H9 (cell line): ENCODE measurements at regions not wholly inside any gene's neighbourhood (a gene's known extent, or its start where the extent isn't known, plus 50 kb on each side); places are given as distances from the start of the nearest gene placed in this dataset.

Source experiments
- DNase-seq: peaks from one replicate; pipeline ENCODE4 v3.0.0-alpha.2; 2017
- H2AFZ ChIP-seq: one replicate; pipeline ENCODE4 v1.6.1; 2013; ENCODE audit warnings: mild to moderate bottlenecking, low read length, control low read depth, moderate library complexity
- H2AK5ac ChIP-seq: 2 replicates; pipeline ENCODE4 v1.6.1; 2013; ENCODE audit warnings: low read length, control low read depth, mixed read lengths; ENCODE audit not compliant: insufficient read length
- H2BK120ac ChIP-seq: one replicate; pipeline ENCODE4 v1.6.1; 2013; ENCODE audit warnings: low read depth, mild to moderate bottlenecking, low read length, control low read depth, inconsistent platforms; ENCODE audit not compliant: poor library complexity, severe bottlenecking
- H2BK12ac ChIP-seq: 2 replicates; pipeline ENCODE4 v1.6.1; 2013; ENCODE audit warnings: low read length, control low read depth, mixed read lengths, low read depth; ENCODE audit not compliant: insufficient read length
- H2BK15ac ChIP-seq: 2 replicates; pipeline ENCODE4 v1.6.1; 2013; ENCODE audit warnings: low read depth, low read length, control low read depth
- H2BK20ac ChIP-seq: one replicate; pipeline ENCODE4 v1.6.1; 2013; ENCODE audit warnings: low read depth, mild to moderate bottlenecking, low read length, control low read depth, inconsistent platforms; ENCODE audit not compliant: poor library complexity, severe bottlenecking
- H2BK5ac ChIP-seq: 2 replicates; pipeline ENCODE4 v1.6.1; 2013; ENCODE audit warnings: low read length, control low read depth, mixed read lengths; ENCODE audit not compliant: insufficient read length
- H3K14ac ChIP-seq: 2 replicates; pipeline ENCODE4 v1.6.1; 2013; ENCODE audit warnings: low read length, control low read depth; ENCODE audit not compliant: insufficient read depth
- H3K18ac ChIP-seq: 2 replicates; pipeline ENCODE4 v1.6.1; 2013; ENCODE audit warnings: low read depth, mild to moderate bottlenecking, mixed read lengths, low read length, control low read depth; ENCODE audit not compliant: insufficient read length
- H3K23ac ChIP-seq: 2 replicates; pipeline ENCODE4 v1.6.1; 2013; ENCODE audit warnings: low read length, control low read depth, mixed read lengths, low read depth; ENCODE audit not compliant: insufficient read length
- H3K23me2 ChIP-seq: 2 replicates; pipeline ENCODE4 v1.6.1; 2013; ENCODE audit warnings: low read depth, mild to moderate bottlenecking, mixed read lengths, low read length, control low read depth; ENCODE audit not compliant: insufficient read length, poor library complexity, severe bottlenecking
- H3K27ac ChIP-seq: 2 replicates; pipeline ENCODE4 v1.5.1; 2013; ENCODE audit warnings: low read length, control low read depth, mixed read lengths, low read depth; ENCODE audit not compliant: insufficient read length
- H3K27me3 ChIP-seq: 2 replicates; pipeline ENCODE4 v1.6.1; 2013; ENCODE audit warnings: low read length, control low read depth, inconsistent platforms; ENCODE audit not compliant: insufficient read depth
- H3K4ac ChIP-seq: 2 replicates; pipeline ENCODE4 v1.6.1; 2013; ENCODE audit warnings: low read depth, mild to moderate bottlenecking, control low read depth, inconsistent platforms, low read length, moderate library complexity
- H3K4me1 ChIP-seq: 2 replicates; pipeline ENCODE4 v1.6.1; 2013; ENCODE audit warnings: low read length, control low read depth, inconsistent platforms; ENCODE audit not compliant: insufficient read depth
- H3K4me2 ChIP-seq: 2 replicates; pipeline ENCODE4 v1.6.1; 2013; ENCODE audit warnings: low read length, control low read depth, mixed read lengths; ENCODE audit not compliant: insufficient read length, insufficient read depth
- H3K56ac ChIP-seq: 2 replicates; pipeline ENCODE4 v1.6.1; 2013; ENCODE audit warnings: low read depth, mild to moderate bottlenecking, mixed read lengths, low read length, control low read depth; ENCODE audit not compliant: insufficient read length
- H3K79me1 ChIP-seq: 2 replicates; pipeline ENCODE4 v1.6.1; 2013; ENCODE audit warnings: low read depth, mild to moderate bottlenecking, moderate library complexity, low read length, control low read depth, inconsistent platforms; ENCODE audit not compliant: insufficient read depth, poor library complexity, severe bottlenecking
- H3K79me2 ChIP-seq: 2 replicates; pipeline ENCODE4 v1.6.1; 2013; ENCODE audit warnings: low read length, control low read depth, inconsistent platforms; ENCODE audit not compliant: insufficient read depth
- H3K9ac ChIP-seq: 2 replicates; pipeline ENCODE4 v1.6.1; 2013; ENCODE audit warnings: low read length, control low read depth, mixed read lengths; ENCODE audit not compliant: insufficient read length; ENCODE audit errors: extremely low read depth
- H3K9me3 ChIP-seq: one replicate; pipeline ENCODE4 v1.6.1; 2013; ENCODE audit warnings: low read depth, low read length, inconsistent platforms; ENCODE audit not compliant: control insufficient read depth
- H3T11ph ChIP-seq: one replicate; pipeline ENCODE4 v1.6.1; 2013; ENCODE audit warnings: mild to moderate bottlenecking, low read length, control low read depth, inconsistent platforms
- H4K20me1 ChIP-seq: one replicate; pipeline ENCODE4 v1.6.1; 2013; ENCODE audit not compliant: control insufficient read depth, insufficient read length, insufficient read depth
- H4K5ac ChIP-seq: 2 replicates; pipeline ENCODE4 v1.6.1; 2013; ENCODE audit warnings: low read depth, mild to moderate bottlenecking, mixed read lengths, low read length, control low read depth; ENCODE audit not compliant: insufficient read length
- H4K8ac ChIP-seq: replicated peaks from 2 replicates; pipeline ENCODE4 v1.6.1; 2013; ENCODE audit warnings: low read length, control low read depth, mixed read lengths, low read depth; ENCODE audit not compliant: insufficient read length
- H4K91ac ChIP-seq: 2 replicates; pipeline ENCODE4 v1.6.1; 2013; ENCODE audit warnings: low read depth, mild to moderate bottlenecking, moderate library complexity, mixed read lengths, low read length, control low read depth; ENCODE audit not compliant: insufficient read length
- H3K27ac Mint-ChIP-seq, 3 experiments: 2 replicates in 2 of 3; 3 replicates in 1 of 3; pipeline ENCODE4 v1.8.0; 2020 to 2021; ENCODE audit warnings: mixed read lengths in 3 of 3, mild to moderate bottlenecking in 1 of 3, moderate library complexity in 1 of 3
- H3K27me3 Mint-ChIP-seq: 2 replicates; pipeline ENCODE4 v1.8.0; 2021; ENCODE audit warnings: low read depth, mild to moderate bottlenecking, moderate library complexity, mixed read lengths
- H3K36me3 Mint-ChIP-seq, 3 experiments: 2 replicates in 2 of 3; 3 replicates in 1 of 3; pipeline ENCODE4 v1.8.0; 2020 to 2021; ENCODE audit warnings: low read depth in 3 of 3, mixed read lengths in 3 of 3; ENCODE audit not compliant: insufficient read depth in 1 of 3
- H3K4me1 Mint-ChIP-seq, 2 experiments: 2 replicates each; pipeline ENCODE4 v1.8.0; 2020; ENCODE audit warnings: mixed read lengths in 2 of 2
- H3K4me3 Mint-ChIP-seq, 2 experiments: 2 replicates in 1 of 2; 3 replicates in 1 of 2; pipeline ENCODE4 v1.8.0; 2020 to 2021; ENCODE audit warnings: mild to moderate bottlenecking in 2 of 2, mixed read lengths in 2 of 2, moderate library complexity in 1 of 2
- H3K9me3 Mint-ChIP-seq, 2 experiments: 2 replicates in 1 of 2; 3 replicates in 1 of 2; pipeline ENCODE4 v1.8.0; 2020; ENCODE audit warnings: mild to moderate bottlenecking in 2 of 2, mixed read lengths in 2 of 2, moderate library complexity in 1 of 2
- WGBS: extraction: QIAGEN DNeasy Blood & Tissue Kit; methylation state at CpG from one replicate; pipeline ENCODE4 v1.1.7; 2013; ENCODE audit warnings: missing lambda C conversion rate, low lambda C conversion rate, mixed read lengths; ENCODE audit not compliant: insufficient read length; ENCODE audit errors: extremely low coverage; 5-methylcytosine and 5-hydroxymethylcytosine counted together
- TF ChIP-seq, protein P1 (sequence below): fragments of 200-600 bp; sonication (generic); conservative IDR thresholded peaks from 3 replicates; pipeline ENCODE4 v1.8.0; 2021; ENCODE audit warnings: antibody characterized with exemption, mild to moderate bottlenecking

DNA sequence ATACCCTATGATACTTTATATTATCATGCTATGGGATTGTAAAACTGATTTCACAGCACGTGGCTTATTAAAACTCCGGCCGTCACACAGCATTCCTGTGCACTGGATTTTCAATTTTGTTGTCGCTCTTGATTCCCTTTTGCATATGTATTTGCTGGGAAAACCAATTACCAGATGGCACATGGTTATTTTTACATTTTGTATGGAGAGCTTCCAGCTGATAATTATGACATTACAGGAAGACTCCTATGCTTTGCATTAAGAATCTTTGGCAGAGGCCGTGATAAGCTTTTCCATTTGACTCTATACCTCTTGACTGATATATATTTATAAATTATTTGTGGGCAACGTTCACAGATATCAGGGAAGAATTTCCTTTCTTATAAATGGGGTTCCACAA, 381.2 kb upstream of the RORB start:
- Histone ChIP-seq H4K20me1 (no peaks in the 10 kb centered on the region), H3K56ac (no peak overlapping the region), H3K23me2 (no peaks in the 10 kb centered on the region), H2AFZ (no peak overlapping the region), H2BK20ac (no peak overlapping the region), H4K8ac (no peak overlapping the region), H3K27ac (no peak overlapping the region), H2BK15ac (no peak overlapping the region), H3K4ac (no peak overlapping the region), H3T11ph (no peak overlapping the region), H3K27me3 (no peaks in the 10 kb centered on the region), H3K23ac (no peak overlapping the region), H2AK5ac (no peak overlapping the region), H2BK12ac (no peak overlapping the region), H3K9me3 (no peaks in the 10 kb centered on the region), H3K14ac (no peak overlapping the region), H3K79me2 (no peaks in the 10 kb centered on the region), H3K4me2 (no peak overlapping the region), H3K79me1 (no peaks in the 10 kb centered on the region), H3K9ac (no peak overlapping the region), H3K4me1 (0 out of 2 replicates have a peak, but pooled peaks cover 2% of the 10 kb centered on the region), H2BK5ac (no peak overlapping the region), H4K91ac (no peak overlapping the region), H2BK120ac (no peak overlapping the region), H4K5ac (no peak overlapping the region), H3K18ac (no peak overlapping the region)
- peaks cover 5 to 14% of the 10 kb centered on the region in 2 experiments; a peak in 3 of 4 replicates for H3K4me1 Mint-ChIP-seq
- H3K4me3 Mint-ChIP-seq, result no peak overlapping the region
- TF ChIP-seq, protein P1, sequence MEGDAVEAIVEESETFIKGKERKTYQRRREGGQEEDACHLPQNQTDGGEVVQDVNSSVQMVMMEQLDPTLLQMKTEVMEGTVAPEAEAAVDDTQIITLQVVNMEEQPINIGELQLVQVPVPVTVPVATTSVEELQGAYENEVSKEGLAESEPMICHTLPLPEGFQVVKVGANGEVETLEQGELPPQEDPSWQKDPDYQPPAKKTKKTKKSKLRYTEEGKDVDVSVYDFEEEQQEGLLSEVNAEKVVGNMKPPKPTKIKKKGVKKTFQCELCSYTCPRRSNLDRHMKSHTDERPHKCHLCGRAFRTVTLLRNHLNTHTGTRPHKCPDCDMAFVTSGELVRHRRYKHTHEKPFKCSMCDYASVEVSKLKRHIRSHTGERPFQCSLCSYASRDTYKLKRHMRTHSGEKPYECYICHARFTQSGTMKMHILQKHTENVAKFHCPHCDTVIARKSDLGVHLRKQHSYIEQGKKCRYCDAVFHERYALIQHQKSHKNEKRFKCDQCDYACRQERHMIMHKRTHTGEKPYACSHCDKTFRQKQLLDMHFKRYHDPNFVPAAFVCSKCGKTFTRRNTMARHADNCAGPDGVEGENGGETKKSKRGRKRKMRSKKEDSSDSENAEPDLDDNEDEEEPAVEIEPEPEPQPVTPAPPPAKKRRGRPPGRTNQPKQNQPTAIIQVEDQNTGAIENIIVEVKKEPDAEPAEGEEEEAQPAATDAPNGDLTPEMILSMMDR, result no peak
- H3K27me3 Mint-ChIP-seq, result peaks cover 23% of the 10 kb centered on the region
- no peak for DNase-seq
- no peaks in the 10 kb centered on the region for H3K36me3 Mint-ChIP-seq
- no peak overlapping the region for H3K27ac Mint-ChIP-seq
- peaks cover 0 to 5% of the 10 kb centered on the region in 2 experiments; a peak in 2 of 5 replicates for H3K9me3 Mint-ChIP-seq
- WGBS, result no CpG with 5 or more reads among the region's 6 CpGs
